ENCODE measurements at regions not wholly inside any gene's neighbourhood (a gene's known extent, or its start where the extent isn't known, plus 50 kb on each side); places are given as distances from the start of the nearest gene placed in this dataset.

DNA sequence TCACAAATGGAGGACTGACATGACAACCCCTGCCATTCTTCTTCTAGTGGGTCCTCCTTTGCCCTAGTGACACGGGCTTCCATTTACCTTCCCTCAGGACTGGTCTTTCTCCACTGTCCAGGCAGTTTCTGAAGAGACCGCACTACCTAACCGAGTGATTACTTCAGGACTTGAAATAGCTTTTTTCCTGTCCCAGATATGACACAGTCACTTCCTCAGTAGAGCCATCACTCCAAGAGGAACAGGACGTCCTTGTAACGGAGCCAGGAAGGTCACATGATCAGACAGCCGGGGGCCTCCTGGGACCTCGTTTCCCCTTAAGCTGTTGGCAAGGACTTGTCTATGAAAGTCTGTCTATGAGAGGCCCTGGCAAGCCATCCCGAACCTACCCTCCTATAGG lies 62.3 kb downstream of the FOS start:
- Histone ChIP-seq H3K4me3 (ENCODE audit: low read depth, low read length, poor library complexity, severe bottlenecking) (no peak overlapping the region), H3K9me2 (ENCODE audit: insufficient read depth, low read length) (no peaks in the 10 kb centered on the region), H3K27ac (ENCODE audit: low read depth, low read length, poor library complexity, severe bottlenecking) (no peak overlapping the region), H3K4me2 (ENCODE audit: low read length) (no peak overlapping the region), H2AFZ (ENCODE audit: low read length) (no peak overlapping the region; the same call in 1 of the 2 replicates), H3K4me1 (ENCODE audit: insufficient read depth, low read length, poor library complexity, severe bottlenecking) (peaks cover 16% of the 10 kb centered on the region), H3K9me3 (ENCODE audit: low read length) (no peaks in the 10 kb centered on the region), H3K79me2 (ENCODE audit: insufficient read depth, low read depth, low read length) (no peaks in the 10 kb centered on the region), H3K36me3 (ENCODE audit: insufficient read depth, low read length) (no peaks in the 10 kb centered on the region), H4K20me1 (ENCODE audit: insufficient read depth, low read length) (no peaks in the 10 kb centered on the region)
- intact Hi-C loops (cut with micrococcal nuclease; ENCODE audit: unreplicated experiment), result no loop called here
- no TSS peak for BruUV-seq (replicated peaks)
- peak; percentile 14 for DNase-seq (ENCODE audit: low spot score)
- TF ChIP-seq EZH2phosphoT487 (IDR thresholded peaks at IDR 0.05; ENCODE audit: borderline replicate concordance, low read depth, low read length) (no peak), CTCF (conservative IDR thresholded peaks at IDR 0.05; ENCODE audit: low read length) (no peak)
- POLR2A ChIA-PET, result interaction anchor here (1.0 kb wide), 1 partner anchor 13 kb away, joined by 3 read pairs; no protein-coding TSS in a partner anchor
- CTCF ChIA-PET (ENCODE audit: unreplicated experiment), result no interaction called here

- no peaks in the 10 kb centered on the region for H3K36me3 ChIP-seq (ENCODE audit: insufficient read depth, low read length)
- CTCF ChIA-PET (ENCODE audit: unreplicated experiment), result no interaction called here
- no peaks in the 10 kb centered on the region for H3K9me3 ChIP-seq (ENCODE audit: low read length)
- H3K4me1 ChIP-seq (ENCODE audit: insufficient read depth, low read length, poor library complexity, severe bottlenecking), result peaks cover 16% of the 10 kb centered on the region
- intact Hi-C loops (cut with micrococcal nuclease; ENCODE audit: unreplicated experiment), result no loop called here
- BruUV-seq (replicated peaks), result no TSS peak
- TF ChIP-seq EZH2phosphoT487 (IDR thresholded peaks at IDR 0.05; ENCODE audit: borderline replicate concordance, low read depth, low read length), result no peak
- no peaks in the 10 kb centered on the region for H3K9me2 ChIP-seq (ENCODE audit: insufficient read depth, low read length)
- H3K4me2 ChIP-seq (ENCODE audit: low read length), result no peak overlapping the region
- no peak overlapping the region for H2AFZ ChIP-seq (ENCODE audit: low read length)
- DNase-seq (ENCODE audit: low spot score), result no peak
- no peak overlapping the region for H3K4me3 ChIP-seq (ENCODE audit: low read depth, low read length, poor library complexity, severe bottlenecking)
- no peak overlapping the region for H3K27ac ChIP-seq (ENCODE audit: low read depth, low read length, poor library complexity, severe bottlenecking)
- no peaks in the 10 kb centered on the region for H4K20me1 ChIP-seq (ENCODE audit: insufficient read depth, low read length)
- H3K79me2 ChIP-seq (ENCODE audit: insufficient read depth, low read depth, low read length), result no peaks in the 10 kb centered on the region
- POLR2A ChIA-PET, result interaction anchor here (0.6 to 1.0 kb wide), 2 partner anchors 13 to 188 kb away, joined by 3 read pairs; no protein-coding TSS in a partner anchor
Measured at GRCh38 chr14:75341620-75342019, 63.0 kb downstream of the FOS start.

GRCh38 chr14:75342762-75343599 lies 64.4 kb downstream of the FOS start:
- Histone ChIP-seq H3K4me3 (ENCODE audit: low read depth, low read length, poor library complexity, severe bottlenecking) (no peak overlapping the region), H4K20me1 (ENCODE audit: insufficient read depth, low read length) (no peaks in the 10 kb centered on the region), H3K79me2 (ENCODE audit: insufficient read depth, low read depth, low read length) (no peaks in the 10 kb centered on the region), H2AFZ (ENCODE audit: low read length) (no peak overlapping the region), H3K9me2 (ENCODE audit: insufficient read depth, low read length) (no peaks in the 10 kb centered on the region), H3K4me1 (ENCODE audit: insufficient read depth, low read length, poor library complexity, severe bottlenecking) (peaks cover 16% of the 10 kb centered on the region), H3K4me2 (ENCODE audit: low read length) (no peak overlapping the region), H3K27ac (ENCODE audit: low read depth, low read length, poor library complexity, severe bottlenecking) (no peak overlapping the region), H3K9me3 (ENCODE audit: low read length) (no peaks in the 10 kb centered on the region), H3K36me3 (ENCODE audit: insufficient read depth, low read length) (no peaks in the 10 kb centered on the region)
- BruUV-seq (replicated peaks), result no TSS peak
- peak; percentile 11 for DNase-seq (ENCODE audit: low spot score)
- POLR2A ChIA-PET, result interaction anchor here (0.6 to 1.2 kb wide), 5 partner anchors 21 to 167 kb away, joined by 3 to 4 read pairs (median 3); no protein-coding TSS in a partner anchor
- CTCF ChIA-PET (ENCODE audit: unreplicated experiment), result interaction anchor here (0.6 kb wide), 1 partner anchor 33 kb away, joined by 3 read pairs; no protein-coding TSS in a partner anchor
- TF ChIP-seq CTCF (conservative IDR thresholded peaks at IDR 0.05; ENCODE audit: low read length) (no peak), EZH2phosphoT487 (IDR thresholded peaks at IDR 0.05; ENCODE audit: borderline replicate concordance, low read depth, low read length) (no peak)
- intact Hi-C loops (cut with micrococcal nuclease; ENCODE audit: unreplicated experiment), result no loop called here
